ENCODE measurements at regions not wholly inside any gene's neighbourhood (a gene's known extent, or its start where the extent isn't known, plus 50 kb on each side); places are given as distances from the start of the nearest gene placed in this dataset.
A peak's percentile ranks its signal among the peaks of the same experiment; 100 is the strongest.

DNA sequence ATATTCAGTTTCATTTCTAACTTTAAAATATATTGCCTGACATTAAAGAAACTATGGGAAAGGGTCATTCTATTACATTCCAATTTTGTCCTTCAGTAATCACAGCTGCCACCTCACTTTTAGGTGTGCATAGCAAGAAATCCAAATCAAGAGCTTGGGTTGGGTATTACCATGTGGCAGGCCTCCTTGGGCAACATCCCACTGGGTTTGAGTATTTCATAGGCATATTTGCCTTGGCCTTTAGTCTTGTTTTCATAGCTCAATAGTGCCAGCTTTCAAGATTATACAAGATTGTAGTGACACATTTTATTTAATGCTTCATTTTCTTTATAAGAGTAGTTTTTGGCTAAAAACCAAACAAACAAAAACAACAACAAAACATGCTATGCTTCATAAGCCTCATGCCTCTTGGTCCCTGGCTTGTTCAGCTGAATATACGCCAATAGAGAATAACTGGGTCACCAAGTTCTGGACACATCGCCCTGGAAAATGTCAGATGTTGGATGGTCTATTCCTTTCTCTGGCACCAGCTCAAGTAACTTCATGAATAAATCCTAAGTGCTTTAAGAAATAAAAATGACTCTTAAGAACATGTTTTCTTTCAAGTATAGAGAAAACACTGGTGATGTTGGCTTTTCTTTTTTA, 167.4 kb upstream of the STARD13 start:
- in situ Hi-C loops (cut with HindIII; ENCODE audit: low pct_ligation_motif_present, low sequenced_read_pairs) = no loop called here
- H3K4me3 ChIP-seq (ENCODE audit: low read depth, low read length) = no peak overlapping the region
- H3K27me3 ChIP-seq (replicated peaks) = no peaks in the 10 kb centered on the region
- no peak for DNase-seq
- H3K27ac ChIP-seq = no peak overlapping the region
- no peaks in the 10 kb centered on the region for H3K36me3 ChIP-seq (replicated peaks)
- TF ChIP-seq, protein P1, sequence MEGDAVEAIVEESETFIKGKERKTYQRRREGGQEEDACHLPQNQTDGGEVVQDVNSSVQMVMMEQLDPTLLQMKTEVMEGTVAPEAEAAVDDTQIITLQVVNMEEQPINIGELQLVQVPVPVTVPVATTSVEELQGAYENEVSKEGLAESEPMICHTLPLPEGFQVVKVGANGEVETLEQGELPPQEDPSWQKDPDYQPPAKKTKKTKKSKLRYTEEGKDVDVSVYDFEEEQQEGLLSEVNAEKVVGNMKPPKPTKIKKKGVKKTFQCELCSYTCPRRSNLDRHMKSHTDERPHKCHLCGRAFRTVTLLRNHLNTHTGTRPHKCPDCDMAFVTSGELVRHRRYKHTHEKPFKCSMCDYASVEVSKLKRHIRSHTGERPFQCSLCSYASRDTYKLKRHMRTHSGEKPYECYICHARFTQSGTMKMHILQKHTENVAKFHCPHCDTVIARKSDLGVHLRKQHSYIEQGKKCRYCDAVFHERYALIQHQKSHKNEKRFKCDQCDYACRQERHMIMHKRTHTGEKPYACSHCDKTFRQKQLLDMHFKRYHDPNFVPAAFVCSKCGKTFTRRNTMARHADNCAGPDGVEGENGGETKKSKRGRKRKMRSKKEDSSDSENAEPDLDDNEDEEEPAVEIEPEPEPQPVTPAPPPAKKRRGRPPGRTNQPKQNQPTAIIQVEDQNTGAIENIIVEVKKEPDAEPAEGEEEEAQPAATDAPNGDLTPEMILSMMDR (IDR thresholded peaks at IDR 0.05; ENCODE audit: low read depth, low read length, missing control alignments) = no peak

DNA sequence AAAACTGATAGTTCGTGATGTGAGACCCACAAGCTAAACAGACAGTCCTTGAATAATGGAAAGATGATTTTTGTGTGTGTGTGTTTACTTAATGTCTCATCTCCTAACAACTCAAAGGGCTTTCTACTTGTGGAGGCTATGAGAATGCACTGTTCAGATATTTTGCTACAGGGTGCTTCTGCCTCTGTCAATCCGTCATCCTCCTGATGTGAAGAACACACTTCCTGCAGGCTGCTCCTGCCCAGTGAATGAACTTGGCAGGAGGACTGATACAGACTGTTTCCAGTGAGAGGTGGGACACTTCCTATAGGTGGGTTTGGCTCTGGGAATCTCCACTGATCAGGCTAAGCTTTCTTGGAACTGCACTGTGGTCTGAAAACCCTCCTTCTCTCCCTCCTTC, 168.4 kb upstream of the STARD13 start:
- no peak overlapping the region for H3K27ac ChIP-seq
- TF ChIP-seq, protein P1 (IDR thresholded peaks at IDR 0.05; ENCODE audit: low read depth, low read length, missing control alignments) = no peak
- in situ Hi-C loops (cut with HindIII; ENCODE audit: low pct_ligation_motif_present, low sequenced_read_pairs) = no loop called here

DNA sequence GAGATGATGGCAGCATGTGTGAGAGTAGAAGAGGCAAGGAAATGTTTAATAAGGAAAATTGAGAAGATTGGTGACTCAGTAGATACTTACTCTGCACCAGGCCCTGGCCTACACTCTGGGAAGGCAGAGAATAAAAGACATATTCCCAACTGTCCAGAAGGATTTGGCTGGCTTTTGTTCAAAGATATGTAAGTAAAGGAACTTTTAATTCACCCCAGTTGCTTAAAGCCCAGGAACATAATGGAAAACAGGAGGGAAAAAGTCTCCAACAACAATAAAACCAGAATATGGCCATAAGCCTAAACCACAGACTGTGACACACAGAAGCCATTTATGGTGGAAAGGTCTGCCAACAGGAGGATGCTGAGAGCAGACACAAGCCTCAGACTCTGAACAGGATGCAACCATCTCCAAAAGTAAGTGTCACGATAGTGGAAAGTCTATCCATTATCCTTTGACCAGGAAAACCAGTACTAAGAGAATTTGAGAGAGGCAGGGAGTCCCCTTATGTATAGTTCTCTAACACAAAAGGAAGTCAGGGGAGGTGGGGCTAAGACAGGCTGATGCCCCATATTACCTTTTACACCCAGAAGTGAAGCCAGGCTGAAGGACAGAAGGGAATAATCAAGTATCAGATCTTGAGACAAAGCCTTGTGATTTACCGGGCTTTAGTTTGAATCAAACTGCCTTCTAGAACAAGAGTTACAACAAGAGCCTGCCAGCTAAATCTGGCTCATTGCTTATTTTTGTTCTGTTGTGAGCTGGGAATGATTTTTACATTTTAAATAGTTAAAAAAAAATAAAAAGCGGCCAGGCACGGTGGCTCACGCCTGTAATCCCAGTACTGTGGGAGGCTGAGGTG, 169.5 kb upstream of the STARD13 start:
- in situ Hi-C loops (cut with HindIII; ENCODE audit: low pct_ligation_motif_present, low sequenced_read_pairs) = no loop called here
- H3K4me3 ChIP-seq (ENCODE audit: low read depth, low read length) = no peak overlapping the region
- no peak overlapping the region for H3K27ac ChIP-seq
- no peaks in the 10 kb centered on the region for H3K36me3 ChIP-seq (replicated peaks)
- H3K27me3 ChIP-seq (replicated peaks) = no peaks in the 10 kb centered on the region
- DNase-seq = no peak
- TF ChIP-seq, protein P1 (IDR thresholded peaks at IDR 0.05; ENCODE audit: low read depth, low read length, missing control alignments) = no peak

More for the DNA sequence above, 168.4 kb upstream of the STARD13 start:
- H3K36me3 ChIP-seq (replicated peaks) = no peaks in the 10 kb centered on the region
- no peak overlapping the region for H3K4me3 ChIP-seq (ENCODE audit: low read depth, low read length)
- peak; percentile 47 for DNase-seq
- H3K27me3 ChIP-seq (replicated peaks) = no peaks in the 10 kb centered on the region

DNA sequence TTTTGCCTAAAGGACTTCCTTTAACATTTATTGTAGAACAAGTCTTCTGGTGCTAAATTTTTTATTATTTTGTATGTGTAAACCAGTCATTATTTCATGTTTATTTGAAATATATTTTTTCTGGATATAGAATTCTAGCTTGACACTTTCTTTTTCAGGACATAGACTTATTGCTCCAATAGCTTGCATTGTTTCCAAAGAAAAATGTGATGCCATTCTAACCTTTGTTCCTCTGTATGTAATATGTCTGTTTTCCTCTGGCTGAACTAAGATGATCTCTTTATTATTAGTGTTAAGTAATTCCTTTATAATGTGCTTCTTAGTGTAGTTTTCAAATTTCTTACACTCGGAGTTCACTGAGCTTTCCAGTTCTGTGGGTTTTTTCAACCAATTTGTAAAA, 174.1 kb upstream of the STARD13 start:
- Histone ChIP-seq H3K4me3 (ENCODE audit: low read depth, low read length) (no peak overlapping the region), H3K27ac (no peak overlapping the region), H3K36me3 (replicated peaks) (no peaks in the 10 kb centered on the region), H3K27me3 (replicated peaks) (no peaks in the 10 kb centered on the region)
- DNase-seq = no peak
- in situ Hi-C loops (cut with HindIII; ENCODE audit: low pct_ligation_motif_present, low sequenced_read_pairs) = no loop called here
- TF ChIP-seq, protein P1 (IDR thresholded peaks at IDR 0.05; ENCODE audit: low read depth, low read length, missing control alignments) = no peak

DNA sequence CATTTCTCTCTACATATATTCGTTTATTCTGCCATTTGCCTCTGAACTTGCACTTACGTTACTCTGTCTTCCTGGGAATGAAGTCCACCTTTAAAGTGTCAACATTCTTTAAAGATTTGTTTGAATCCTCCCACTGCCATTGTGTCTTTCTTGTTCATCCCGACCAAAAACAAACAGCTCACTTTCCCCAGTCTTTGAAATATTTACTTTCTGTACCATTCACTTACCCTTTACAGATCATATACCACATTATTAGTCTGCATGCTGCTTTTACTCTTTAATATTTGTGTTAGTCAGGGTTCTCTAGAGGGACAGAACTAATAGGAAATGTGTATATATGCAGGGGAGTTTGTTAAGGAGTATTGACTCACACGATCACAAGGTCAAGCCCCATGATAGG, 176.6 kb upstream of the STARD13 start:
- DNase-seq = no peak
- Histone ChIP-seq H3K36me3 (replicated peaks) (no peaks in the 10 kb centered on the region), H3K27me3 (replicated peaks) (no peaks in the 10 kb centered on the region), H3K4me3 (ENCODE audit: low read depth, low read length) (no peak overlapping the region), H3K27ac (no peak overlapping the region)
- in situ Hi-C loops (cut with HindIII; ENCODE audit: low pct_ligation_motif_present, low sequenced_read_pairs) = no loop called here
- TF ChIP-seq, protein P1 (IDR thresholded peaks at IDR 0.05; ENCODE audit: low read depth, low read length, missing control alignments) = no peak
